ENCODE measurements at regions not wholly inside any gene's neighbourhood (a gene's known extent, or its start where the extent isn't known, plus 50 kb on each side); places are given as distances from the start of the nearest gene placed in this dataset.

DNA sequence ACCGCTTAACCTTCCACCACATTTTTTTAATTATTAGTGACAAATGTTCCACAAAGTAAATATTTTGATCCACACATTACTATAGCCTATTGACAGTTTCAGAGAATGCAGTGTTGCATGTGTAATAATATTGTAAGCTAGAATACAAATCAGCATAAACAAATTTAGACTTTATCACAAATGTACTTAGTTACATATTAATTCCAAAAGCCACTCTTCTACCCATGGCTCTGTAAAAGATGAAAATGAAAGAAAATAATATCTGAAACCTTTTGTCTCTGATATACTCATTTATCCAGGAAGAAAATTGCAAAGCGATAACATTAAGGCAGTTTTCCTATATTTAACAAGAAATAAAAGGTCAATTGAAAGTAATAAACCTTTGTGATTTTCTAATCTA lies 954.0 kb upstream of the MAN1A1 start:
- H3K4me3 ChIP-seq, result no peak overlapping the region
- intact Hi-C loops (cut with DNase I; ENCODE audit: low total_unique reads), result no loop called here
- no peaks in the 10 kb centered on the region for H3K36me3 ChIP-seq
- no peak for TF ChIP-seq CTCF (IDR thresholded peaks at IDR 0.05)
- no peaks in the 10 kb centered on the region for H3K9me3 ChIP-seq
- DNase-seq, result no peak
- no peaks in the 10 kb centered on the region for H3K27me3 ChIP-seq
- no peak overlapping the region for H3K27ac ChIP-seq
- no peaks in the 10 kb centered on the region for H3K4me1 ChIP-seq

DNA sequence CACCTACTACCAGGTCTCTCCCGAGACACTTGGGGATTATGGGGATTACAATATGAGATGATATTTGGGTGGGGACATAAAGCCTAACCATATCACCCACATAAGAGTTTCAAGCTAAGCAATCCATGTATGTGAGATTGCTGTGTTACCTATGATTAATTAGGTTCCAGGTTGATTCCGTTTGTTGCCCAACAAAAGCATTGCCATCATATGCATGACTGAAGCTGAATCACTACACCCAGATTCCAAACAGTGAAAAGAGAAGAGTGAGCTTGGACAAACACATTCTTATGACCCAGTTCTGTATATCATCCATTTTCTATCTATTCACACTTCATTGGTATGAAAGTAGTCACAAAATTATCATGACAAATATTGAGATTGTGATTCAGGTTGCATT lies 952.5 kb upstream of the MAN1A1 start:
- DNase-seq, result no peak
- no peaks in the 10 kb centered on the region for H3K9me3 ChIP-seq
- H3K4me3 ChIP-seq, result no peak overlapping the region
- no peak overlapping the region for H3K27ac ChIP-seq
- H3K4me1 ChIP-seq, result no peaks in the 10 kb centered on the region
- no peaks in the 10 kb centered on the region for H3K27me3 ChIP-seq
- TF ChIP-seq CTCF (IDR thresholded peaks at IDR 0.05), result no peak
- H3K36me3 ChIP-seq, result no peaks in the 10 kb centered on the region
- intact Hi-C loops (cut with DNase I; ENCODE audit: low total_unique reads), result no loop called here

DNA sequence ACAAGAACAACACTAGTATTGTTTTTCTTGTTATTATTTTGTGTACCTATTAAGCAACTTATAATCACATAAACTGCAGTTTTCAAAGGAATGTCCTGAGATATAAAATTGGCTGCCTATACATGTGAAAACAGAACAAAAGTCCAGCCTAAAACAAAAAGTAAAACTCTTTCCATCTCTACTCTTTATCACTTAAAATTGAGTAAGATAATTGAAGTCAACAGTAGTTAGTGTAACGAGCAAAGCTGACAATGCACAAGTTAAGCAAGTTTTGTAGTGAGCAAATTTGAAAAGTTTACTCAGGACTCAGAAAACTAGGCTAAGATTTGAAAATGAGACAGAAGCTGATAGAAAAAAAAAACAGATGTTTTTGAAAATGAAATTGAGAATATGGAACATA lies 941.4 kb upstream of the MAN1A1 start:
- Histone ChIP-seq H3K27me3 (no peaks in the 10 kb centered on the region), H3K4me1 (no peaks in the 10 kb centered on the region), H3K36me3 (no peaks in the 10 kb centered on the region), H3K27ac (no peak overlapping the region), H3K4me3 (no peak overlapping the region), H3K9me3 (peaks cover 0 to 10% (median 0%) of the 10 kb centered on the region in 3 donors)
- TF ChIP-seq CTCF (IDR thresholded peaks at IDR 0.05), result no peak
- intact Hi-C loops (cut with DNase I; ENCODE audit: low total_unique reads), result no loop called here
- no peak for DNase-seq

DNA sequence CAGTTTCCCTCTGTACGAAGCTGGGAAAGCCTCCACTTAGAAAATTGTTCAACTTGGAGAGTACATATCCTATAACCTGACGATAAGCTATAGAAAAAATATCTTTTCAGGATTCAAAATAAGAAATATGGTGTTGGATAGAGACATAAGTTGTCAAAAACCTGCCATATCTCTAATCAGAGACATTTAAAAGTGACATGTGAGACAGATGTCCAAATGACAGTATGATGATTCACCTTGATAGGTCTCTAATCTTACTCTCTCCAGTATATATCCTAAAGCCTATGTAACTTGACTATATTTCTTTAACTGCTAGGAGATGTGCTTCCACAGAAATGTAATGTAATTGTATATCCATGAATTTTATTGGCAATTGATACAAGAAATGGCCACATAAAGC lies 932.4 kb upstream of the MAN1A1 start:
- no peak for DNase-seq
- Histone ChIP-seq H3K4me3 (no peak overlapping the region), H3K9me3 (no peaks in the 10 kb centered on the region), H3K4me1 (no peaks in the 10 kb centered on the region), H3K27ac (no peak overlapping the region), H3K36me3 (no peaks in the 10 kb centered on the region), H3K27me3 (no peaks in the 10 kb centered on the region)
- intact Hi-C loops (cut with DNase I; ENCODE audit: low total_unique reads), result no loop called here
- no peak for TF ChIP-seq CTCF (IDR thresholded peaks at IDR 0.05)

DNA sequence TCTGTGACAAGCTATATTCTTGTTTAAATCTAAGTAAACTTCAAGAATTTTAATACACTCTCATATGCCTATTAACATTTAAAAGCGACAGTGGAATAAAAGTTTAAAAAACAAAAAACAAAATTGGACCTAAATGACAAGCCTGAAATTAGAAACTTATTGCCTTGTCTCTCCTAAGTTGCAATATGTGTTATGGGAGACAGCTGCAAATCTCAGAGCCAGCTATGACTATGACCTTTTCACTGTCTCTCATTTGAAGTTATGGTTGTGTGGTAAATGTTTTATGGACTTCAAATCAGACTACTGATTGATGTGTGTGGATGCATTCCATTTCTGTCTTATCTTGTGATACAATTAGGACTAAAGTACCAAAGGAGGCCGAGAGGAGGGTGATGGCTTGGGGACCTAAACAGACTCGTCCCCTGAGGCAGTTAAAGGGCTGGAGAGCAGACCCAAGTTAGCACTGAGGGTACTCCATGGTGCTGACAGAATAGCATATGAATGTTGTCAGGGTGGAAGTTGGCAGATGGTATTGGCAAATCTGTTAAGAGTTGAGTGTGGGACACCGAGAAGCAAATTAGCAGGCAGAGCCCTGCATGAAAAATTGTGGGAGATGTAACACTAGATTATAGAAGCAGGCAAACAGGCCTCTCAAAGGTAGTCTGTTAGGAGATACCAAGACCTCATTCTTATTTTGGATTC lies 930.1 kb upstream of the MAN1A1 start:
- no peak overlapping the region for H3K4me3 ChIP-seq
- intact Hi-C loops (cut with DNase I; ENCODE audit: low total_unique reads), result no loop called here
- no peak overlapping the region for H3K27ac ChIP-seq
- TF ChIP-seq CTCF (IDR thresholded peaks at IDR 0.05), result no peak
- DNase-seq, result no peak
- H3K27me3 ChIP-seq, result no peaks in the 10 kb centered on the region
- no peaks in the 10 kb centered on the region for H3K4me1 ChIP-seq
- no peaks in the 10 kb centered on the region for H3K36me3 ChIP-seq
- no peaks in the 10 kb centered on the region for H3K9me3 ChIP-seq

Data from tibial artery (tissue), 4 donors.